ENCODE measurements at regions not wholly inside any gene's neighbourhood (a gene's known extent, or its start where the extent isn't known, plus 50 kb on each side); places are given as distances from the start of the nearest gene placed in this dataset.
A peak's percentile ranks its signal among the peaks of the same experiment; 100 is the strongest.

DNA sequence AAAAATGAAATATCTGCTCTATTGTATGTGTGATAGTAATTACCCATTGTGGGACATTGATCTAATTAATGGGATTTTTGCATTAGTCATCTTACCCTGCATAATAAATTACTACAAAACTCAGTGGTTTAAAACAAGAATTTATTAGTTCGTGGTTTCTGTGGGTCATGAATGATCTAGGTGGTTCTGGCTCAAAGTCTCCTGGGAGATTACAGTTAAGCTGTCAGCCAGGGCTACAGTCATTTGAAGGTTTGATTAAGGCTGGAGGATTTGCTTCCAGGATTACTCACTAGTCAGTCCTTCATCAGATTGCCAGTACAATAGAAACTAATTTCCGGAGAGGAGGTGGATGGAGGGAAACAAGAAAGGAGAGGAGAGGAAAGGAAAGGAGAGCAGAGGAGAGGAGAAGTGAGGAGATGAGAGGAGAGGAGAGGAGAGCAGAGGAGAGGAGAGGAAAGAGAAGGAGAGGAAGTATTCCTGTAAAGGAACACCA lies 60.4 kb upstream of the TNFSF4 start:
- DNase-seq (peak; percentile 66), ATAC-seq (ENCODE audit: low read depth) (0 out of 2 replicates have a peak, but pooled peaks have one; percentile 16)
- Histone ChIP-seq H3K36me3 (ENCODE audit: control insufficient read depth, insufficient read depth, low read length) (no peaks in the 10 kb centered on the region), H3K56ac (ENCODE audit: extremely low read depth, insufficient read depth, low read length) (no peak overlapping the region), H3K4me1 (ENCODE audit: control insufficient read depth, insufficient read depth, low read length) (peaks cover 6% of the 10 kb centered on the region), H4K20me1 (ENCODE audit: insufficient read depth, low read length) (no peaks in the 10 kb centered on the region), H2AK9ac (replicated peaks; ENCODE audit: low read depth, low read length, poor library complexity) (no peak overlapping the region), H3K18ac (ENCODE audit: low read depth, low read length) (no peak overlapping the region), H2AFZ (replicated peaks; ENCODE audit: low read length, poor library complexity) (no peak overlapping the region), H2BK20ac (ENCODE audit: low read depth, low read length) (peak overlapping the region; percentile 84), H3K79me1 (ENCODE audit: low read depth in 1 of 2, low read length in 2 of 2) (no peaks in the 10 kb centered on the region), H2BK15ac (ENCODE audit: low read depth, low read length) (peak overlapping the region; percentile 95; the same call in 2 of the 3 replicates), H3K9ac (ENCODE audit: low read depth, low read length) (no peak overlapping the region; the same call in 1 of the 2 replicates), H3K9me3 (ENCODE audit: control insufficient read depth, insufficient read depth, low read length) (no peaks in the 10 kb centered on the region), H3K4me3 (ENCODE audit: insufficient read depth, low read depth, low read length) (no peak overlapping the region), H2BK5ac (ENCODE audit: low read depth, low read length, poor library complexity, severe bottlenecking) (peak overlapping the region; percentile 18), H3K23ac (ENCODE audit: low read depth, low read length) (peak overlapping the region; percentile 47; the same call in 1 of the 2 replicates), H4K8ac (ENCODE audit: low read depth in 2 of 2, low read length in 2 of 2) (peak overlapping the region in 1 of 2 experiments; percentile 50; a peak in 2 of 4 replicates), H2BK120ac (ENCODE audit: low read depth, low read length) (peak overlapping the region; percentile 81), H4K5ac (ENCODE audit: low read depth, low read length) (no peak overlapping the region), H2AK5ac (ENCODE audit: low read depth, low read length) (0 out of 2 replicates have a peak overlapping the region, but pooled peaks have one; percentile 31), H3K9me1 (ENCODE audit: insufficient read depth, low read length) (0 out of 2 replicates have a peak, but pooled peaks cover 3% of the 10 kb centered on the region), H3K14ac (replicated peaks; ENCODE audit: low read depth, low read length) (peak overlapping the region; percentile 66; the same call in 1 of the 2 replicates), H4K91ac (ENCODE audit: insufficient read depth, low read depth, low read length) (peak overlapping the region; percentile 46; the same call in 1 of the 2 replicates), H3K4me2 (ENCODE audit: low read depth, low read length) (no peak overlapping the region), H3K27ac (ENCODE audit: insufficient read depth, low read length) (no peak overlapping the region), H3K27me3 (ENCODE audit: control insufficient read depth, insufficient read depth, low read length) (no peaks in the 10 kb centered on the region), H3K4ac (ENCODE audit: low read depth, low read length) (peak overlapping the region; percentile 54; the same call in 1 of the 2 replicates)
- intact Hi-C loops (cut with micrococcal nuclease) (loop anchor here (10.0 kb wide), 1 partner anchor 137 kb away; no protein-coding TSS in a partner anchor), in situ Hi-C loops (cut with MboI; ENCODE audit: low sequenced_read_pairs) (no loop called here), dilution Hi-C loops (cut with HindIII; ENCODE audit: low sequenced_read_pairs, unreplicated experiment) (no loop called here)
- BruUV-seq (replicated peaks) = no TSS peak
- CTCF ChIA-PET = interaction anchor here (1.3 kb wide), 1 partner anchor 12 kb away, joined by 6 read pairs; no protein-coding TSS in a partner anchor
- no CpG with 5 or more reads among the region's 2 CpGs for WGBS, 2 experiments (ENCODE audit: extremely low coverage in 2 of 2, insufficient read length in 1 of 2)
- POLR2A ChIA-PET (ENCODE audit: unreplicated experiment) = no interaction called here
- no peak for TF ChIP-seq MXI1 (IDR thresholded peaks at IDR 0.05; ENCODE audit: borderline replicate concordance, low read depth, low read length)
- TF ChIP-seq RAD21 (IDR thresholded peaks at IDR 0.05; ENCODE audit: low read length) = no peak
- no peak for TF ChIP-seq NFE2L2 (IDR thresholded peaks at IDR 0.05; ENCODE audit: low read depth, low read length)
- TF ChIP-seq, protein P1, sequence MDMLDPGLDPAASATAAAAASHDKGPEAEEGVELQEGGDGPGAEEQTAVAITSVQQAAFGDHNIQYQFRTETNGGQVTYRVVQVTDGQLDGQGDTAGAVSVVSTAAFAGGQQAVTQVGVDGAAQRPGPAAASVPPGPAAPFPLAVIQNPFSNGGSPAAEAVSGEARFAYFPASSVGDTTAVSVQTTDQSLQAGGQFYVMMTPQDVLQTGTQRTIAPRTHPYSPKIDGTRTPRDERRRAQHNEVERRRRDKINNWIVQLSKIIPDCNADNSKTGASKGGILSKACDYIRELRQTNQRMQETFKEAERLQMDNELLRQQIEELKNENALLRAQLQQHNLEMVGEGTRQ (IDR thresholded peaks at IDR 0.05; ENCODE audit: low read depth, low read length) = no peak
- TF ChIP-seq, protein P2, sequence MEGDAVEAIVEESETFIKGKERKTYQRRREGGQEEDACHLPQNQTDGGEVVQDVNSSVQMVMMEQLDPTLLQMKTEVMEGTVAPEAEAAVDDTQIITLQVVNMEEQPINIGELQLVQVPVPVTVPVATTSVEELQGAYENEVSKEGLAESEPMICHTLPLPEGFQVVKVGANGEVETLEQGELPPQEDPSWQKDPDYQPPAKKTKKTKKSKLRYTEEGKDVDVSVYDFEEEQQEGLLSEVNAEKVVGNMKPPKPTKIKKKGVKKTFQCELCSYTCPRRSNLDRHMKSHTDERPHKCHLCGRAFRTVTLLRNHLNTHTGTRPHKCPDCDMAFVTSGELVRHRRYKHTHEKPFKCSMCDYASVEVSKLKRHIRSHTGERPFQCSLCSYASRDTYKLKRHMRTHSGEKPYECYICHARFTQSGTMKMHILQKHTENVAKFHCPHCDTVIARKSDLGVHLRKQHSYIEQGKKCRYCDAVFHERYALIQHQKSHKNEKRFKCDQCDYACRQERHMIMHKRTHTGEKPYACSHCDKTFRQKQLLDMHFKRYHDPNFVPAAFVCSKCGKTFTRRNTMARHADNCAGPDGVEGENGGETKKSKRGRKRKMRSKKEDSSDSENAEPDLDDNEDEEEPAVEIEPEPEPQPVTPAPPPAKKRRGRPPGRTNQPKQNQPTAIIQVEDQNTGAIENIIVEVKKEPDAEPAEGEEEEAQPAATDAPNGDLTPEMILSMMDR (conservative IDR thresholded peaks at IDR 0.05; ENCODE audit: low read depth, low read length) = no peak
- TF ChIP-seq MAZ (IDR thresholded peaks at IDR 0.05; ENCODE audit: borderline replicate concordance, low read depth, low read length) = no peak
- TF ChIP-seq RFX5 (IDR thresholded peaks at IDR 0.05; ENCODE audit: low read depth, low read length) = no peak
- no peak for TF ChIP-seq SMC3 (IDR thresholded peaks at IDR 0.05; ENCODE audit: low read depth, low read length)
- no peak for TF ChIP-seq FOS (IDR thresholded peaks at IDR 0.05; ENCODE audit: low read depth, low read length)
- TF ChIP-seq CHD1 (IDR thresholded peaks at IDR 0.05; ENCODE audit: low read depth, low read length) = no peak

Measured in IMR-90 (cell line).